HepG2 (cell line): ENCODE measurements at regions not wholly inside any gene's neighbourhood (a gene's known extent, or its start where the extent isn't known, plus 50 kb on each side); places are given as distances from the start of the nearest gene placed in this dataset.

Experiments
- ATAC-seq: fragments of 200-7000 bp; cut with Tn5 transposase; 3 replicates; pipeline ENCODE4 v1.9.1; 2020; ENCODE audit warnings: mild to moderate bottlenecking, moderate library complexity
- BruUV-seq: library from RNA; stranded (reverse); fragments of 400-500 nt; replicated peaks from 2 replicates; lab custom pipeline; 2021; lab: Mats Ljungman, UMichigan
- CTCF ChIA-PET: fragments of 300-600 bp; formaldehyde crosslinking; extraction: SDS; loops from one replicate; lab custom pipeline; 2021; ENCODE audit warnings: low total read pairs, inconsistent platforms, low intra/inter-chr PET ratio; lab: Yijun Ruan, JAX
- POLR2A ChIA-PET: fragments of 350-600 bp; sonication (Branson Sonifier 250); formaldehyde crosslinking; loops from one replicate; lab custom pipeline; 2020; ENCODE audit warnings: antibody characterized with exemption, inconsistent platforms; lab: Yijun Ruan, JAX
- DNase-seq: peaks from one replicate; pipeline ENCODE4 v3.0.0-alpha.2; 2015; ENCODE audit warnings: low spot score
- FAIRE-seq: peaks from 3 replicates; lab custom pipeline; 2011; peaks lifted over from hg19 to GRCh38; lab: Jason Lieb, UNC
- H2AFZ ChIP-seq: one replicate; pipeline ENCODE4 v1.6.1; 2011; ENCODE audit warnings: low read length, inconsistent platforms
- H3K27ac ChIP-seq: fragments of 300-600 bp; 3 replicates; pipeline ENCODE4 v1.8.0; 2011; ENCODE audit warnings: mixed run types, mild to moderate bottlenecking, mixed read lengths, low read length, inconsistent platforms; ENCODE audit not compliant: insufficient read depth; ENCODE audit errors: extremely low read length
- H3K27me3 ChIP-seq, 2 experiments: fragments of 200-600 bp in 1 of 2; 2 replicates in 1 of 2; 3 replicates in 1 of 2; pipeline versions ENCODE4 v1.6.0 to v1.8.0; 2011; ENCODE audit warnings: low read length in 2 of 2, mild to moderate bottlenecking in 2 of 2, moderate library complexity in 2 of 2, inconsistent platforms in 1 of 2; ENCODE audit not compliant: insufficient read depth in 2 of 2, control insufficient read depth in 1 of 2
- H3K36me3 ChIP-seq, 2 experiments: fragments of 200-600 bp in 1 of 2; replicated peaks in 1 of 2; 2 replicates in 1 of 2; 3 replicates in 1 of 2; pipeline versions ENCODE4 v1.5.1 to v1.8.0; 2011; ENCODE audit warnings: low read length in 2 of 2, inconsistent platforms in 1 of 2; ENCODE audit not compliant: insufficient read depth in 2 of 2, control insufficient read depth in 1 of 2
- H3K4me1 ChIP-seq: 2 replicates; pipeline ENCODE4 v1.5.1; 2012; ENCODE audit warnings: low read length, inconsistent platforms; ENCODE audit not compliant: insufficient read depth
- H3K4me2 ChIP-seq: 2 replicates; pipeline ENCODE4 v1.6.0; 2011; ENCODE audit warnings: low read depth, low read length, inconsistent platforms
- H3K4me3 ChIP-seq, 3 experiments: fragments of 200-600 bp in 1 of 3; sonication (generic), shearing (Covaris generic) in 1 of 3; replicated peaks in 1 of 3; 2 replicates each; pipeline ENCODE4 v1.5.1; 2011 to 2016; ENCODE audit warnings: low read length in 3 of 3, inconsistent platforms in 2 of 3, low read depth in 2 of 3, mild to moderate bottlenecking in 2 of 3, control low read depth in 1 of 3, mixed read lengths in 1 of 3; ENCODE audit not compliant: insufficient read depth in 1 of 3
- H3K79me2 ChIP-seq: one replicate; pipeline ENCODE4 v1.6.1; 2011; ENCODE audit warnings: low read length, inconsistent platforms; ENCODE audit not compliant: insufficient read depth
- H3K9ac ChIP-seq: 2 replicates; pipeline ENCODE4 v1.6.0; 2011; ENCODE audit warnings: mild to moderate bottlenecking, low read depth, low read length, inconsistent platforms; ENCODE audit not compliant: insufficient read depth
- H3K9me3 ChIP-seq: 2 replicates; pipeline ENCODE4 v1.5.1; 2012; ENCODE audit warnings: mild to moderate bottlenecking, low read length
- H4K20me1 ChIP-seq: 2 replicates; pipeline ENCODE4 v1.6.0; 2011; ENCODE audit warnings: inconsistent platforms, mild to moderate bottlenecking, low read length, moderate library complexity; ENCODE audit not compliant: insufficient read depth
- ATF4 ChIP-seq, 2 experiments: fragments of 450-650 bp in 1 of 2; sonication (generic) in 1 of 2; formaldehyde crosslinking; IDR thresholded peaks; 2 replicates each; pipeline versions ENCODE4 v1.5.0 to v1.8.0; 2020 to 2022; ENCODE audit warnings: mild to moderate bottlenecking in 1 of 2, missing genetic modification reagents in 1 of 2
- MAX ChIP-seq: IDR thresholded peaks from 2 replicates; pipeline ENCODE4 v1.6.1; 2012; ENCODE audit warnings: inconsistent platforms
- MEIS1 ChIP-seq: sonication (generic); formaldehyde crosslinking; IDR thresholded peaks from 2 replicates; pipeline ENCODE4 v1.9.0; 2021; ENCODE audit warnings: mild to moderate bottlenecking, missing genetic modification reagents, moderate library complexity, borderline replicate concordance
- MIER3 ChIP-seq: IDR thresholded peaks from 2 replicates; pipeline ENCODE4 v1.6.1; 2016; ENCODE audit warnings: missing compliant biosample characterization, borderline replicate concordance
- MNT ChIP-seq: fragments of 450-650 bp; IDR thresholded peaks from 2 replicates; pipeline ENCODE4 v1.6.1; 2016
- PAWR ChIP-seq: sonication (generic); formaldehyde crosslinking; IDR thresholded peaks from 2 replicates; pipeline ENCODE4 v1.4.0; 2020; ENCODE audit warnings: missing genetic modification reagents, mild to moderate bottlenecking, borderline replicate concordance
- ZNF616 ChIP-seq: sonication (generic); formaldehyde crosslinking; IDR thresholded peaks from 2 replicates; pipeline ENCODE4 v1.5.0; 2020; ENCODE audit warnings: low read depth, mild to moderate bottlenecking, missing genetic modification reagents
- ZSCAN29 ChIP-seq: sonication (generic); formaldehyde crosslinking; conservative IDR thresholded peaks from 2 replicates; pipeline ENCODE4 v1.4.0; 2020; ENCODE audit warnings: mild to moderate bottlenecking, missing genetic modification reagents
- WGBS: methylation state at CpG from one replicate; pipeline ENCODE4 v1.1.6; 2017; ENCODE audit warnings: low lambda C conversion rate; 5-methylcytosine and 5-hydroxymethylcytosine counted together
- in situ Hi-C: cut with HindIII; loops from 2 replicates; pipeline ENCODE4 v1.10.0; 2017; ENCODE audit warnings: low pct_unique_long_range_greater_than_20kb; ENCODE audit not compliant: extremely low pct_ligation_motif_present
- intact Hi-C: fragments of 100-400 bp; cut with micrococcal nuclease; formaldehyde crosslinking; loops from one replicate; pipeline ENCODE4 v1.10.0; 2022; ENCODE audit not compliant: unreplicated experiment

GRCh38 chr2:9745153-9745899 is 97.9 kb upstream of the TAF1B start:
- no peak overlapping the region for H3K4me3 ChIP-seq
- H3K27me3 ChIP-seq: peaks cover 0 to 58% of the 10 kb centered on the region in 2 experiments
- DNase-seq (no peak), FAIRE-seq (no peak), ATAC-seq (no peak)
- no peaks in the 10 kb centered on the region for H3K4me1 ChIP-seq
- intact Hi-C loops: no loop called here
- 22% methylated on average over 3 of the region's 3 CpGs for WGBS
- no peaks in the 10 kb centered on the region for H4K20me1 ChIP-seq
- no peaks in the 10 kb centered on the region for H3K9me3 ChIP-seq
- TF ChIP-seq ZSCAN29 (CRISPR knock-in tag): no peak
- H3K79me2 ChIP-seq: no peaks in the 10 kb centered on the region
- no peak overlapping the region for H3K27ac ChIP-seq
- H3K4me2 ChIP-seq: no peak overlapping the region
- no peak overlapping the region for H2AFZ ChIP-seq
- H3K36me3 ChIP-seq: no peaks in the 10 kb centered on the region
- no peak overlapping the region for H3K9ac ChIP-seq
- ChIA-PET CTCF (no interaction called here), POLR2A (no interaction called here)
- BruUV-seq: no TSS peak
- in situ Hi-C loops: no loop called here

- no peak for DNase-seq
- 10% methylated on average over 4 of the region's 4 CpGs for WGBS
- H3K4me1 ChIP-seq: peaks cover 4% of the 10 kb centered on the region
- H3K79me2 ChIP-seq: no peaks in the 10 kb centered on the region
- in situ Hi-C loops: no loop called here
- H3K9ac ChIP-seq: no peak overlapping the region
- CTCF ChIA-PET: no interaction called here
- TF ChIP-seq PAWR (CRISPR knock-in tag) (no peak), ZNF616 (CRISPR knock-in tag) (no peak), MEIS1 (no peak), MAX (no peak), ATF4 (CRISPR knock-in tag; IDR thresholded peaks at IDR 0.05) (no peak), MNT (no peak), MIER3 (CRISPR knock-in tag) (no peak)
- TF ChIP-seq, all 625 proteins: peak for 0
- Histone ChIP-seq H3K4me2 (no peak overlapping the region), H3K36me3 (no peaks in the 10 kb centered on the region), H3K27ac (no peak overlapping the region), H3K27me3 (peaks cover 3 to 60% of the 10 kb centered on the region in 2 experiments), H3K9me3 (no peaks in the 10 kb centered on the region), H2AFZ (no peak overlapping the region), H4K20me1 (no peaks in the 10 kb centered on the region), H3K4me3 (no peak overlapping the region)
- POLR2A ChIA-PET: no interaction called here
- FAIRE-seq (no peak), ATAC-seq (no peak)
- intact Hi-C loops: no loop called here
- no TSS peak for BruUV-seq
Observed at GRCh38 chr2:9747396-9747795, 95.9 kb upstream of the TAF1B start.
